Smooth muscle cell (in vitro differentiated cells): ENCODE measurements at regions not wholly inside any gene's neighbourhood (a gene's known extent, or its start where the extent isn't known, plus 50 kb on each side); places are given as distances from the start of the nearest gene placed in this dataset.

Experiments
- DNase-seq: peaks from one replicate; lab custom pipeline; 2025; ENCODE audit not compliant: unreplicated experiment; lab: John Stamatoyannopoulos, UW
- H2AFZ ChIP-seq: fragments of 200-600 bp; sonication (generic); 2 replicates; pipeline ENCODE4 v1.6.0; 2016; ENCODE audit warnings: antibody characterized with exemption, low read depth, mild to moderate bottlenecking
- H3F3A ChIP-seq: fragments of 200-600 bp; sonication (generic); 2 replicates; pipeline ENCODE4 v1.6.0; 2017; ENCODE audit warnings: antibody characterized with exemption, low read depth
- H3K27ac ChIP-seq: fragments of 200-600 bp; sonication (generic); 2 replicates; pipeline ENCODE4 v1.5.1; 2016; ENCODE audit warnings: low read depth, mild to moderate bottlenecking
- H3K27me3 ChIP-seq: fragments of 200-600 bp; sonication (generic); 2 replicates; pipeline ENCODE4 v1.6.1; 2016; ENCODE audit warnings: low read depth, mild to moderate bottlenecking
- H3K36me3 ChIP-seq: fragments of 200-600 bp; sonication (generic); 2 replicates; pipeline ENCODE4 v1.5.1; 2016; ENCODE audit warnings: low read depth
- H3K4me1 ChIP-seq: fragments of 200-600 bp; sonication (generic); 2 replicates; pipeline ENCODE4 v1.5.1; 2016; ENCODE audit warnings: low read depth
- H3K4me2 ChIP-seq: fragments of 200-600 bp; sonication (generic); 2 replicates; pipeline ENCODE4 v1.6.0; 2016; ENCODE audit warnings: mild to moderate bottlenecking
- H3K4me3 ChIP-seq: fragments of 200-600 bp; sonication (generic); 2 replicates; pipeline ENCODE4 v1.5.1; 2016; ENCODE audit warnings: mild to moderate bottlenecking
- H3K79me2 ChIP-seq: fragments of 200-600 bp; sonication (generic); 2 replicates; pipeline ENCODE4 v1.6.0; 2016; ENCODE audit warnings: low read depth, mild to moderate bottlenecking
- H3K9ac ChIP-seq: fragments of 200-600 bp; sonication (generic); 2 replicates; pipeline ENCODE4 v1.6.0; 2016; ENCODE audit warnings: low read depth
- H3K9me3 ChIP-seq: fragments of 200-600 bp; sonication (generic); replicated peaks from 2 replicates; pipeline ENCODE4 v1.5.1; 2016; ENCODE audit warnings: low read depth
- H4K20me1 ChIP-seq: fragments of 200-600 bp; sonication (generic); 2 replicates; pipeline ENCODE4 v1.6.0; 2016; ENCODE audit warnings: low read depth
- WGBS: methylation state at CpG from one replicate; pipeline ENCODE4 v1.1.7; 2016; ENCODE audit warnings: low lambda C conversion rate; 5-methylcytosine and 5-hydroxymethylcytosine counted together
- TF ChIP-seq, protein P1 (sequence below): fragments of 200-600 bp; sonication (generic); IDR thresholded peaks from 2 replicates; pipeline ENCODE4 v1.5.1; 2017; ENCODE audit warnings: borderline replicate concordance, mild to moderate bottlenecking, antibody characterized with exemption; ENCODE audit not compliant: insufficient read depth, poor library complexity, severe bottlenecking

DNA sequence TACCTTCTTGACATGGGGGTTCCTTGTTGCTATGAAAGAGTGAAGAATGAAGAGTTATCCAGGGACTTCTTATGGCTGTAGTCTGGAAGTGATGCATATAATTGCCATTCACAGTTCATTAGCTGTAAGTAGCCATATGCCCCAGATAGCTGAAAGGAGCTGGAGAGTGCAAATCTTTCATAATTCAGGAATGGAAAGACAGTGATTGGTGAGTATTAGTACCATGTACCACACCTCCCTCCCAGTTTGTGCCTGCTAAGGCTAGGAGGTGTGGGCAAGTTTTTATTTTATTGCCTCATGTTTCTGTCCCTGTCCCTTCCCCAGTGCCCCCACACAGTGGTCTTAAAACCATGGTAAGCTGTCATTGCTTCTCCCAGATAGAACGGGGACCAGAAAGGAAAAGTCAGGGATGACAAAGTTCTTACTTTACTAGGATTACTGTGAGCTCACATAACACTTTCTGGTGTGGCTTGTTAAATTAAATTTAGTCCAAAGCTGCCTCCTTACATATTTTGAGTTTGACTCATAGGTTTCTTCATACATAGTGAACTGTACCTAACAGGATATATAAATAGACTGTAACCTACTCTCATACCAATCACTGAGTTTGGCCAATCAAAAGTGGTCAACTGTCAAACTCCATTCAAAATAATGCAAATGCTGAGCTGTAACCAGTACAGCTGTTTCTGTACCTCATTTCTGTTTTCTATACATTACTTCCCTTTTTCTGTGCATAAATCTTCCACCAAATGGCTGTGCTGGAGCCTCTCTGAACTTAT, 119.4 kb downstream of the RFPL4B start:
- TF ChIP-seq, protein P1, sequence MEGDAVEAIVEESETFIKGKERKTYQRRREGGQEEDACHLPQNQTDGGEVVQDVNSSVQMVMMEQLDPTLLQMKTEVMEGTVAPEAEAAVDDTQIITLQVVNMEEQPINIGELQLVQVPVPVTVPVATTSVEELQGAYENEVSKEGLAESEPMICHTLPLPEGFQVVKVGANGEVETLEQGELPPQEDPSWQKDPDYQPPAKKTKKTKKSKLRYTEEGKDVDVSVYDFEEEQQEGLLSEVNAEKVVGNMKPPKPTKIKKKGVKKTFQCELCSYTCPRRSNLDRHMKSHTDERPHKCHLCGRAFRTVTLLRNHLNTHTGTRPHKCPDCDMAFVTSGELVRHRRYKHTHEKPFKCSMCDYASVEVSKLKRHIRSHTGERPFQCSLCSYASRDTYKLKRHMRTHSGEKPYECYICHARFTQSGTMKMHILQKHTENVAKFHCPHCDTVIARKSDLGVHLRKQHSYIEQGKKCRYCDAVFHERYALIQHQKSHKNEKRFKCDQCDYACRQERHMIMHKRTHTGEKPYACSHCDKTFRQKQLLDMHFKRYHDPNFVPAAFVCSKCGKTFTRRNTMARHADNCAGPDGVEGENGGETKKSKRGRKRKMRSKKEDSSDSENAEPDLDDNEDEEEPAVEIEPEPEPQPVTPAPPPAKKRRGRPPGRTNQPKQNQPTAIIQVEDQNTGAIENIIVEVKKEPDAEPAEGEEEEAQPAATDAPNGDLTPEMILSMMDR: no peak
- Histone ChIP-seq H3K27me3 (no peaks in the 10 kb centered on the region), H3K36me3 (no peaks in the 10 kb centered on the region), H3F3A (no peaks in the 10 kb centered on the region), H3K4me1 (no peaks in the 10 kb centered on the region), H3K9me3 (no peaks in the 10 kb centered on the region), H3K27ac (peak overlapping the region; percentile 42), H3K4me2 (no peak overlapping the region), H4K20me1 (no peaks in the 10 kb centered on the region), H2AFZ (no peak overlapping the region), H3K79me2 (no peaks in the 10 kb centered on the region), H3K9ac (no peak overlapping the region), H3K4me3 (no peak overlapping the region)
- WGBS: 6% methylated on average over 1 of the region's 1 CpG
- no peak for DNase-seq

DNA sequence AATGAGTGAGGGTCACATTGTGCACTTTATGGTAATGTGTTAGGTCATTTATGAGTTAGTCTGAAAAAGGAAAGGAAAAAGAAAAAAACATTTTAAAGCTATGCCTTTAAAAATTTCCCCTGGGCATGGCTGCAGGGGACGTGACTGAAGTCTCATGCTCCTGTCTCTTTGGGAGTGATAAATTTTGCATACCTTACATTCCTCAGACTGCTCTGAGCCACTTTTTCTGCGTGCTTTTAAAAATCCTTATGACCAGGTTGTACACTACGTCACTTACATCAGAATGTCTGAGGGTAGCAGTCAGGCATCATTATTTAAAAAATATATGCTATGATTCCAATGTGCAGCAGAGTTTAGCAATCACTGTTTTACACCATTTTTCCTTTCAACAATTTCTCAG, 121.2 kb downstream of the RFPL4B start:
- Histone ChIP-seq H3F3A (no peaks in the 10 kb centered on the region), H3K79me2 (no peaks in the 10 kb centered on the region), H3K4me1 (no peaks in the 10 kb centered on the region), H3K9me3 (no peaks in the 10 kb centered on the region), H3K4me3 (no peak overlapping the region), H3K4me2 (peak overlapping the region; percentile 29), H3K27ac (peak overlapping the region; percentile 78), H4K20me1 (no peaks in the 10 kb centered on the region), H3K36me3 (no peaks in the 10 kb centered on the region), H3K9ac (no peak overlapping the region), H2AFZ (peak overlapping the region; percentile 18), H3K27me3 (no peaks in the 10 kb centered on the region)
- DNase-seq: no peak
- WGBS: 33% methylated on average over 3 of the region's 3 CpGs
- TF ChIP-seq, protein P1: no peak

DNA sequence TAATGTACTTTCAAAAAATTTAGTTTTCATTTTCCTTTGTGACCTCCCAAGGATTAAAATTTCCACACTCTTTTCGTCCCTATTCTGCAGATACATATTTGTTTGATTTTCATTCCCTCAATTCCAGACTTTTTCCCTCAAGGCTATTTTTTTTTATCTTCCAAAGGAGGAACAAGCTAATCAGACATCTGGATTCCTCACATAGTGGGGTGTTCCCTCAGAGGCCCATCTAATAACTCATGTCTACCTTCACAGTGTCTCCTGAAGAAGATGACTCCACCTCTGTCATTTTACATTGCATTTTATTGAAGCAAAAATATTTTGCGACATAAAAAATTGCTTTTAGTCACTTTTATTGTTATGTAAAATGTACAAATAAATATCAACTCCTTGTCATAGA, 122.2 kb downstream of the RFPL4B start:
- 85% methylated on average over 2 of the region's 2 CpGs for WGBS
- peak overlapping the region; percentile 78 for H3K27ac ChIP-seq
- no peak overlapping the region for H3K9ac ChIP-seq
- no peak overlapping the region for H3K4me3 ChIP-seq
- no peaks in the 10 kb centered on the region for H3K4me1 ChIP-seq
- H3K4me2 ChIP-seq: no peak overlapping the region
- no peak for DNase-seq
- TF ChIP-seq, protein P1: no peak
- H3K27me3 ChIP-seq: no peaks in the 10 kb centered on the region
- no peaks in the 10 kb centered on the region for H3K9me3 ChIP-seq
- no peaks in the 10 kb centered on the region for H3K36me3 ChIP-seq
- H3F3A ChIP-seq: no peaks in the 10 kb centered on the region
- H4K20me1 ChIP-seq: no peaks in the 10 kb centered on the region
- no peaks in the 10 kb centered on the region for H3K79me2 ChIP-seq
- H2AFZ ChIP-seq: no peak overlapping the region

DNA sequence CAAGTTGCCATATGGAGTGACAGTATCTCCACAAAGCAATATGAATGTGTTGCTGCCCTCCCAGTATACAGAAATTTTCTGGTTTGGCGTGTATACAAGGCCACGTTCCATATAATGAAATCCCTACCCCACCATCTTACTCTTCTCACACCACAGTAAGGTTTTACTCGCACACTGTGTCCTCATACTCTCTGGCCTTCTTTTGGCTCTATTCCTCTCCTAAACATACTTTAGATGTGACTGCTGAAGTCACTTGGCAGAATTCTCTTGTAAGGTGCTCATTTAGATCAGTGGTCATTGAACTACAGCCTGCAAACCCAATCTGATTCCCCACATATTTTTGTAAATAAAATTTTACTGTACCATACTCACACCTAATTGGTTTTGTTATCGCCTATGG, 123.2 kb downstream of the RFPL4B start:
- WGBS: 96% methylated on average over 4 of the region's 4 CpGs

More for the DNA sequence above, 123.2 kb downstream of the RFPL4B start:
- Histone ChIP-seq H3K79me2 (no peaks in the 10 kb centered on the region), H4K20me1 (no peaks in the 10 kb centered on the region), H3K4me1 (no peaks in the 10 kb centered on the region), H2AFZ (peak overlapping the region; percentile 29), H3F3A (no peaks in the 10 kb centered on the region), H3K36me3 (no peaks in the 10 kb centered on the region), H3K27ac (no peak overlapping the region), H3K9me3 (no peaks in the 10 kb centered on the region), H3K4me3 (no peak overlapping the region), H3K27me3 (no peaks in the 10 kb centered on the region), H3K9ac (no peak overlapping the region), H3K4me2 (no peak overlapping the region)
- TF ChIP-seq, protein P1: no peak
- DNase-seq: no peak
